ENCODE measurements at regions not wholly inside any gene's neighbourhood (a gene's known extent, or its start where the extent isn't known, plus 50 kb on each side); places are given as distances from the start of the nearest gene placed in this dataset.

DNA sequence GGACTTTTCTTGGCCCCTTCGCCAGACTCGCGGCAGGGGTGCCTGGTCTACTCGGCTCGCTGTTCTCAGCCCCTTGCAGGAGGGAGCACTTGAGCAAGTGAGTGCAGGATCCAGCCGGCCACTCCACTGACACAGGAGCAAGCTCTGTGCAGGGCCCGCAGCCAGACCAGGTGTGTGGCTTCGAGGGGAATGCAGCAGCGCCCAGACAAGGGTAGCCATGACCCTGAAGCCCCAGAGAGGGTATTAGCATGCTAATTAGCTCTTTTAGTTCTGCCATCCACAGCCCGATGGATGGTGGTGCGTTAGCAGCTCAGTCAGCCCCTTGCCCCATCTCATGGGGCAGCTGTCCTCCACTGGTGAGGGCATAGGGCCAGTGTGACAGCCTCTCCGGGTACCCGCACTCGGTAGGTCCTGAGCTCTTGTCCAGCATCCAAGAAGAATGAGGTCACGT lies 103.2 kb upstream of the HS6ST1 start:
- in situ Hi-C loops (cut with HindIII; ENCODE audit: low sequenced_read_pairs) = no loop called here
- no peak overlapping the region for H3K4me3 ChIP-seq (ENCODE audit: low read depth, low read length)
- TF ChIP-seq, protein P1, sequence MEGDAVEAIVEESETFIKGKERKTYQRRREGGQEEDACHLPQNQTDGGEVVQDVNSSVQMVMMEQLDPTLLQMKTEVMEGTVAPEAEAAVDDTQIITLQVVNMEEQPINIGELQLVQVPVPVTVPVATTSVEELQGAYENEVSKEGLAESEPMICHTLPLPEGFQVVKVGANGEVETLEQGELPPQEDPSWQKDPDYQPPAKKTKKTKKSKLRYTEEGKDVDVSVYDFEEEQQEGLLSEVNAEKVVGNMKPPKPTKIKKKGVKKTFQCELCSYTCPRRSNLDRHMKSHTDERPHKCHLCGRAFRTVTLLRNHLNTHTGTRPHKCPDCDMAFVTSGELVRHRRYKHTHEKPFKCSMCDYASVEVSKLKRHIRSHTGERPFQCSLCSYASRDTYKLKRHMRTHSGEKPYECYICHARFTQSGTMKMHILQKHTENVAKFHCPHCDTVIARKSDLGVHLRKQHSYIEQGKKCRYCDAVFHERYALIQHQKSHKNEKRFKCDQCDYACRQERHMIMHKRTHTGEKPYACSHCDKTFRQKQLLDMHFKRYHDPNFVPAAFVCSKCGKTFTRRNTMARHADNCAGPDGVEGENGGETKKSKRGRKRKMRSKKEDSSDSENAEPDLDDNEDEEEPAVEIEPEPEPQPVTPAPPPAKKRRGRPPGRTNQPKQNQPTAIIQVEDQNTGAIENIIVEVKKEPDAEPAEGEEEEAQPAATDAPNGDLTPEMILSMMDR (IDR thresholded peaks at IDR 0.05; ENCODE audit: low read depth, low read length) = no peak
- no peak for DNase-seq (ENCODE audit: low read depth, low spot score)

DNA sequence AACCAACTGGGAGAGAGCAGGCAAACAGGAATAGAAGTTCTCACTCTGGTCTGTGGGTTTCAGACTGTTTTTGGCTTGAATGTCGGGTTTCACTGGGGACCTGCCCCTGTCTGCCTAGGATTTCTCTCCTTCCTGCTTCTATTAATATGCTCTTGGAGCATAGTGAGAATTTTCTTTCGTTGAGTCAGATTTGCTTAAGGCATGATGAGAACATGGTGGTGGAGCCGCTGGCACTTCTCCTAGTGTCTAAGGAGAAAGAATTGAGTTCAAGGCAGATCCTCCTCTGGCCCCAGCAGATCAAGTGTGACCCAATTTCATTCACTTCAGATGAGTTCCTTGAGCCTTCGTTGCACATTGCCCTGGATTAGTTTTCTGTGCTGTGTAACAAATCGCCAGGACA lies 103.9 kb upstream of the HS6ST1 start:
- in situ Hi-C loops (cut with HindIII; ENCODE audit: low sequenced_read_pairs) = no loop called here
- no peak overlapping the region for H3K4me3 ChIP-seq (ENCODE audit: low read depth, low read length)
- TF ChIP-seq, protein P1 (IDR thresholded peaks at IDR 0.05; ENCODE audit: low read depth, low read length) = no peak
- DNase-seq (ENCODE audit: low read depth, low spot score) = peak; percentile 84

DNA sequence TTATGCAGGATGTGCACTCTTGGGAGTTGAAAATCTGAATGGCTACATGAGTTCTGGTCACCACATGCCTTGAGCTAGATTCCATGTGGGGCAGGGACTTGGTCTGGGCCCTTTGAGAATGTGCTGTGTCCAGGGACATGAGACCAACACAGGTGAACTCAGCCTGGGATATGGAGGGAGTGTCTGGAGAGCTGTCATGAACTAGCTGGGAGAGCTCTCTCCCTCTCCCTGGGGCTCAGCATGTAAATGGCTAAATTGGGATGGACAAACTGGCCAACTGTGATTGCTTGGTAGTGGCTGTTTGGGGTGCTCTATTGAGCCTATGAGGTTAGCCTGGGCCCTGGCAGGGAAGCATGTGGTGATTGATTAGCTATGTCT lies 105.1 kb upstream of the HS6ST1 start:
- in situ Hi-C loops (cut with HindIII; ENCODE audit: low sequenced_read_pairs) = no loop called here
- H3K4me3 ChIP-seq (ENCODE audit: low read depth, low read length) = no peak overlapping the region
- no peak for DNase-seq (ENCODE audit: low read depth, low spot score)
- TF ChIP-seq, protein P1 (IDR thresholded peaks at IDR 0.05; ENCODE audit: low read depth, low read length) = no peak

DNA sequence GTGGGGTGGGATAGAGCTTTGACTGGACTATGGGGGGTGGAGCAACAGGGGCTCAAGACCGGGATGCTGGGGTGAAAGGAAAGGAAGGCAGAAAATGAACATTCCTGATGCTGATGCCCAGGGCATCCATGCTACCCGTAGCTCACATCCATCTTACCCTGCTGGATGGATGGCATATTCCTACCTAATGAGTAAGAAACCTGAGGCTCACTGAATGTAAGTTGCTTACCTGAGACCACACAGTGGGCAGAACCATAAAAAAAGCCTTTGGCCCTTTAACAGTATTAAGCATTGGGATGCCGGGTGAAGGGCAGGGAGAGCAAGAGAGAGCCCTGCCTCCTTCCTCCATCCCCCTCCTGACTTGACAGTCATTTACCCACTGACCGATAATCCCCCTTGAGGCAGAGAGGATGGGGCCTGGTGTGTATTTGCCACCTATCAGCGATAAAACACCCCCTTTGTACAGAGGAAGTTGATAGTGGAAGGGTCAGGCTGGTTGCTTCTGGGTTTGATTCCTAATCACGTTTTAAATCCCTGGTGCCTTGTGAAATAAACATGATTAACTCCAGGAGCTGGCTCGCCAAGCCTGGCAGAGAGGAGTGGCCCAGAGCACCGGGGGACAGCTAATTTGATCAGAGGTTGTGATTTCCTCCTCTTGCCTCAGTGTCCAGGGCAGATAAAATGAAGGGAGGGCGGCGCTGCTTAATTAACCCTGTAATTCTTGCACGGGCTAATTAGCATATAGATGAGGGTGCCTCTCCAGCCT lies 105.9 kb upstream of the HS6ST1 start:
- no peak overlapping the region for H3K4me3 ChIP-seq (ENCODE audit: low read depth, low read length)
- TF ChIP-seq, protein P1 (IDR thresholded peaks at IDR 0.05; ENCODE audit: low read depth, low read length) = no peak
- in situ Hi-C loops (cut with HindIII; ENCODE audit: low sequenced_read_pairs) = no loop called here
- DNase-seq (ENCODE audit: low read depth, low spot score) = no peak

DNA sequence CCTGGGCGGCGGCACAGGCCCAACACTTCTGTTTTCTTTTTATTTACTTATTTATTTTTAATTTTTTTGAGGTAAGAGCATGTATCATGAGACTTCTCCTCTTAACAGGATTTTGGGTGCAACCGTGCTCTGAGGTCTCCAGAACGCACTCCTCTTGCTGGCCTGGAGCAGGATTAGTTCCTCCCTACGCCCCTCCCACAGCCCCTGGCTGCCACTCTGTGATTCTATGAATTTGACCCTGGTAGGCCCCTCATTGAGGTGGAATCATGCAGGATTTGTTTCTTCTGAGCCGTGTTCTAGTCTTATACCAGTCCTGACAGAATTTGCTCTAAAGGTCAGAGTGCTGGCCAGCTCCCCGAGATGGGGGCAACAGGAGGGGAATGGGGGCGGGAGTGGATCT lies 106.5 kb upstream of the HS6ST1 start:
- H3K4me3 ChIP-seq (ENCODE audit: low read depth, low read length) = no peak overlapping the region
- in situ Hi-C loops (cut with HindIII; ENCODE audit: low sequenced_read_pairs) = no loop called here
- no peak for DNase-seq (ENCODE audit: low read depth, low spot score)
- TF ChIP-seq, protein P1 (IDR thresholded peaks at IDR 0.05; ENCODE audit: low read depth, low read length) = no peak

DNA sequence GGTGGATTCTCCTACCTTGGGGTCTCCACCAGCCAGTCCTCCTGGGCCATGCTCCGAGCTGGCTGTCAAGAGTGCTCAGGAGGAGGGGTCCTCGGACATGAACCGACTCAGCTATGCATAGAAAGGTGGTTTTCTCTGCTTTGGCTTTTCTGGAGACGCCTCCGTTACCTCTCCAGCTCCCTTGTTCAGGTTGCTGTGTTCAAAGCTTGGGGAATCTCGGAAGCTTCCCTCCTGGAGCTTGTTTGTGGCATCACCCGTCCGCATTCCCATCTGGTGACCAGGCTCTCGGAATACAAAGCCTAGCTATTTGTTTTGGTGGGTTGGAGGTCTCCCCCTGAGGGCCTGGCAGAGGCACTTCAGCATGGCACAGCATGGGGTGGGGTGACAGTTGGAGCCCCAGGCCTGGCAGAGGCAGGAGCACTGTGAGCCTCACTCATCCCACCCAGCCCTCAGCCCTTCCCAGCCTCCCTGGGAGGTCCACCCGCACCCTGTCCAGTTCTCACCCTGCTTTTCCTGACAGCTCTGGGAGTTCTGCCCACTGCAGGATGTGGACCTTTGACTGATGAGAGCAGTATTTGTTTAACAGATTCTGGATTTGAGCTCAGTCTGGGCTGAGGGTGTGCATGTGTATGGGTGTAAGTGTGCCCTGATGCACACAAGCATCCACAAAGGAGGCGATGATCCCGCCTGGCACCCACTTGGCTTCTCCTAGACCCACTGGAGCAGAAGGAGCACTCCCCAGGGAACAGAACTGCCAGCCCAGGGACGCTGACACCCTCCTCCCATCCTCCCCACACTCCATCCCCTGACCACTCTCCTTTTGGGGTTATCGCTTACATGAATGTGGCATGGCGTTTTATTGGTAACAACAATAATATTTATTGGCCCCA lies 107.3 kb upstream of the HS6ST1 start:
- TF ChIP-seq, protein P1 (IDR thresholded peaks at IDR 0.05; ENCODE audit: low read depth, low read length) = no peak
- peak; percentile 13 for DNase-seq (ENCODE audit: low read depth, low spot score)
- in situ Hi-C loops (cut with HindIII; ENCODE audit: low sequenced_read_pairs) = no loop called here
- no peak overlapping the region for H3K4me3 ChIP-seq (ENCODE audit: low read depth, low read length)
